ENCODE measurements at regions not wholly inside any gene's neighbourhood (a gene's known extent, or its start where the extent isn't known, plus 50 kb on each side); places are given as distances from the start of the nearest gene placed in this dataset.

GRCh38 chr4:176013476-176014247 is 52.0 kb upstream of the WDR17 start:
- no peak for TF ChIP-seq CTCF (IDR thresholded peaks at IDR 0.05)
- H3K36me3 ChIP-seq = no peaks in the 10 kb centered on the region
- intact Hi-C loops (cut with DNase I) = no loop called here
- H3K27ac ChIP-seq = no peak overlapping the region
- no peaks in the 10 kb centered on the region for H3K9me3 ChIP-seq
- no peaks in the 10 kb centered on the region for H3K4me1 ChIP-seq
- DNase-seq (no peak), ATAC-seq (peak; percentile 56)
- no peaks in the 10 kb centered on the region for H3K27me3 ChIP-seq
- no peak overlapping the region for H3K4me3 ChIP-seq

DNA sequence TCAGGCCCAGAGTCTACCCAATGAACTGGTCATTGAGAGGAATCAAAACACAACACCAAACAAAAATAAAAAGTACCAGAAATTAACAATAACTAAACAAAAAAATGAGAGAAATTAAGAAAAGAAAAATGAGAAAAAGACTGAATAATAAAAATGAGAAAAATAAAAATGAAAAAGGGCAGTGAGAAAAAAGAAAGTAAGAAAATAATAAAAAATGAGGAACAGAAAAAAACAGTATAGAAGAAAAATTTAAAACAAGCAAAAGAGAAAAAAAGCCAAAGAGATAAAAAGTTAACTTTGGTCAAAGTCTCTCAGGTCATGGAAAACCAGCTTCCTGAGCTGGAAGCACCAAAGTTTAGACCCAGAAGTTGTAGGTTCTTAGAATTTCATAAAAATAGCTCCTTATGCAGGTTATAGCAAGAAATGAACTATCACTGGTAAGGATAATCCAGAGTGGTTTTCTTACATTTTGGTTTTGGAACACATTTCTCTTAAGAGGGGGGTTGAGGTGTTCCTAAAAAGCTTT is 51.0 kb upstream of the WDR17 start:
- no peaks in the 10 kb centered on the region for H3K27me3 ChIP-seq
- H3K27ac ChIP-seq = no peak overlapping the region
- H3K4me3 ChIP-seq = no peak overlapping the region
- DNase-seq (no peak), ATAC-seq (no peak)
- TF ChIP-seq CTCF (IDR thresholded peaks at IDR 0.05) = no peak
- no peaks in the 10 kb centered on the region for H3K4me1 ChIP-seq
- H3K9me3 ChIP-seq = no peaks in the 10 kb centered on the region
- intact Hi-C loops (cut with DNase I) = no loop called here
- no peaks in the 10 kb centered on the region for H3K36me3 ChIP-seq

All from upper lobe of right lung (tissue), 1 donor.